ENCODE measurements at regions not wholly inside any gene's neighbourhood (a gene's known extent, or its start where the extent isn't known, plus 50 kb on each side); places are given as distances from the start of the nearest gene placed in this dataset.
A peak's percentile ranks its signal among the peaks of the same experiment; 100 is the strongest.

- no peak for TF ChIP-seq CTCF (IDR thresholded peaks at IDR 0.05; ENCODE audit: low read depth, low read length, missing control alignments)
- no peak for DNase-seq (ENCODE audit: extremely low read depth, low read depth)
- no peak overlapping the region; the same call in 1 of the 2 replicates for H3K4me3 ChIP-seq (replicated peaks; ENCODE audit: low read depth, low read length)
These were observed 236.4 kb downstream of the UACA start for GRCh38 chr15:70526974-70527325.

DNA sequence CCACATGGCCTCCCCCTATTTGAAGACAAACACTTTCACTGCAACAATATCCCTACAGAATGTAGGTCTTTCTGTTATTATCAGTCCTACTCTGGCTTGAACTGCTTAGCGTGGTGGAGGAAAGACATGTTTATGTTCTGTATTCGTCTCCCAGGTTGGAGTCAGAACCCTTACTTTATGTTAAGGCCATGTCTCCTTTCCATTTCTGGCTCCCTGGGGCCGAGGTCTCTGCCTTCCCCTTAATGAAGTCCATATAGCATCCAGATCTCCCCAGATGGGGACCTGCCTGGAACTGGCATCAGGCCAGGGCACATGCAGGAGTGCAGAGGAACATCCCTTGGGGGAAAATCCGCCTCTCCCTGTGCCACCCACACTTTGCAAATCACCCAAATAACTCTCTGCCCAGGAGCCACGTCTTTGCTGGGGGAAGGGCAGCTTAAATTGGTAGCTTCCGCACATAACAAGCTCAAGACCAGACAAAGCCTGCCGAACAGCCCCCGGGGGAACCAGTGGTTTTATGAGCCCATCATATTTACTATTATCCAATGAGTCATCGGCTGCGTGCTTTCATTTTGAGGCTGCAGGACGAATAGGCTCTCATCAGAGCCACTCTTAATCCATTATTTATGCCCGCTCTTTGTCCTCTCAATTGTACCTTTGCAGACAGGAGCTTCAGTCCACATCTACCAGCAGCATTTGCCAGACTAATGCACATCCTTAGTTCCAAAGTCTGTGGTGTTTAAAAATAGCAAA is 237.0 kb downstream of the UACA start:
- H3K4me3 ChIP-seq (replicated peaks; ENCODE audit: low read depth, low read length) = no peak overlapping the region; the same call in 1 of the 2 replicates
- no peak for TF ChIP-seq CTCF (IDR thresholded peaks at IDR 0.05; ENCODE audit: low read depth, low read length, missing control alignments)
- peak; percentile 85 for DNase-seq (ENCODE audit: extremely low read depth, low read depth)

DNA sequence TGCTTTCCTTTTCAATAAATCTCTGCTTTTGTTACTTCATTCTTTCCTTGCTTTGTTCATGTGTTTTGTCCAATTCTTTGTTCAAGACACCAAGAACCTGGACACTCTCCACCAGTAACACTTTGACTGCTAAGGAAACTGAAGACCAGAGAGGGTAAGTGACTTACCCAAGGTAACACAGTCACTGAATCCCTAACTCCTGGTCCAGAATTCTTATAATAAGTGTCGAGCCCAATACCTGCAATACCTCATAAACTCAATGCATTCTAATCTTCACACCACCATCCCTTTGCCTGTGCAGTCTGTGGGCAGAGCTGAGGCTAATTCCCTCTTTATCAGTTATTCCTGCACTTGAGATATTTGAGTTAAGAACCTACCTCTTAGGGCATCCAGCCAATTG is 237.8 kb downstream of the UACA start:
- H3K4me3 ChIP-seq (replicated peaks; ENCODE audit: low read depth, low read length) = no peak overlapping the region
- DNase-seq (ENCODE audit: extremely low read depth, low read depth) = no peak
- no peak for TF ChIP-seq CTCF (IDR thresholded peaks at IDR 0.05; ENCODE audit: low read depth, low read length, missing control alignments)

- no peak for TF ChIP-seq CTCF (IDR thresholded peaks at IDR 0.05; ENCODE audit: low read depth, low read length, missing control alignments)
- no peak for DNase-seq (ENCODE audit: extremely low read depth, low read depth)
- no peak overlapping the region for H3K4me3 ChIP-seq (replicated peaks; ENCODE audit: low read depth, low read length)
These were observed 238.9 kb downstream of the UACA start for GRCh38 chr15:70524470-70524869.

DNA sequence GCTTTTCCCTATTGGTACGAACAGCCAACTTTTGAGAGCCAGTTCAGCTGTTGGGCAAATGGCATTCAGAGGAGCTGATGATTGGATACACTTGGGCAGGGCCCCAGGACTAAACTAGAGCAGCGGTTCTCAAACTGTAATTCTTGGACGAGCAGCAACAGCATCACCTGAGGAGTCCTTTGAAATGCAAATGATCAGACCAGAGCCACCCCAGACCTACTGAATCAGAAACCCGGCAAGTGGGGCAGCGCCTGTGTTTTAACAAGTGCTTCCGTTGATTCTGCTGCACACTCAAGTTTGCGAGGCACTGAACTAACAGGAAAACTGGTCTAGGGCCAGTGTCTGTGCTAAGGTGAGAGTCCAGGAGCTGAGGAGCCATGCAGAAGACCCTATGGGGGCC is 239.7 kb downstream of the UACA start:
- TF ChIP-seq CTCF (IDR thresholded peaks at IDR 0.05; ENCODE audit: low read depth, low read length, missing control alignments) = no peak
- no peak for DNase-seq (ENCODE audit: extremely low read depth, low read depth)
- H3K4me3 ChIP-seq (replicated peaks; ENCODE audit: low read depth, low read length) = no peak overlapping the region

- no peak for DNase-seq (ENCODE audit: extremely low read depth, low read depth)
- TF ChIP-seq CTCF (IDR thresholded peaks at IDR 0.05; ENCODE audit: low read depth, low read length, missing control alignments) = no peak
- no peak overlapping the region for H3K4me3 ChIP-seq (replicated peaks; ENCODE audit: low read depth, low read length)
These were observed 240.2 kb downstream of the UACA start for GRCh38 chr15:70523192-70523591.
